HepG2 (cell line): ENCODE measurements at regions not wholly inside any gene's neighbourhood (a gene's known extent, or its start where the extent isn't known, plus 50 kb on each side); places are given as distances from the start of the nearest gene placed in this dataset.

Experiments used
- ATAC-seq: fragments of 200-7000 bp; cut with Tn5 transposase; 3 replicates; pipeline ENCODE4 v1.9.1; 2020; ENCODE audit warnings: mild to moderate bottlenecking, moderate library complexity
- BruUV-seq: library from RNA; stranded (reverse); fragments of 400-500 nt; replicated peaks from 2 replicates; lab custom pipeline; 2021; lab: Mats Ljungman, UMichigan
- CTCF ChIA-PET: fragments of 300-600 bp; formaldehyde crosslinking; extraction: SDS; loops from one replicate; lab custom pipeline; 2021; ENCODE audit warnings: low total read pairs, inconsistent platforms, low intra/inter-chr PET ratio; lab: Yijun Ruan, JAX
- POLR2A ChIA-PET: fragments of 350-600 bp; sonication (Branson Sonifier 250); formaldehyde crosslinking; loops from one replicate; lab custom pipeline; 2020; ENCODE audit warnings: antibody characterized with exemption, inconsistent platforms; lab: Yijun Ruan, JAX
- DNase-seq: peaks from one replicate; pipeline ENCODE4 v3.0.0-alpha.2; 2015; ENCODE audit warnings: low spot score
- FAIRE-seq: peaks from 3 replicates; lab custom pipeline; 2011; peaks lifted over from hg19 to GRCh38; lab: Jason Lieb, UNC
- H2AFZ ChIP-seq: one replicate; pipeline ENCODE4 v1.6.1; 2011; ENCODE audit warnings: low read length, inconsistent platforms
- H3K27ac ChIP-seq: fragments of 300-600 bp; 3 replicates; pipeline ENCODE4 v1.8.0; 2011; ENCODE audit warnings: mixed run types, mild to moderate bottlenecking, mixed read lengths, low read length, inconsistent platforms; ENCODE audit not compliant: insufficient read depth; ENCODE audit errors: extremely low read length
- H3K27me3 ChIP-seq, 2 experiments: fragments of 200-600 bp in 1 of 2; 2 replicates in 1 of 2; 3 replicates in 1 of 2; pipeline versions ENCODE4 v1.6.0 to v1.8.0; 2011; ENCODE audit warnings: low read length in 2 of 2, mild to moderate bottlenecking in 2 of 2, moderate library complexity in 2 of 2, inconsistent platforms in 1 of 2; ENCODE audit not compliant: insufficient read depth in 2 of 2, control insufficient read depth in 1 of 2
- H3K36me3 ChIP-seq, 2 experiments: fragments of 200-600 bp in 1 of 2; replicated peaks in 1 of 2; 2 replicates in 1 of 2; 3 replicates in 1 of 2; pipeline versions ENCODE4 v1.5.1 to v1.8.0; 2011; ENCODE audit warnings: low read length in 2 of 2, inconsistent platforms in 1 of 2; ENCODE audit not compliant: insufficient read depth in 2 of 2, control insufficient read depth in 1 of 2
- H3K4me1 ChIP-seq: 2 replicates; pipeline ENCODE4 v1.5.1; 2012; ENCODE audit warnings: low read length, inconsistent platforms; ENCODE audit not compliant: insufficient read depth
- H3K4me2 ChIP-seq: 2 replicates; pipeline ENCODE4 v1.6.0; 2011; ENCODE audit warnings: low read depth, low read length, inconsistent platforms
- H3K4me3 ChIP-seq, 3 experiments: fragments of 200-600 bp in 1 of 3; sonication (generic), shearing (Covaris generic) in 1 of 3; replicated peaks in 1 of 3; 2 replicates each; pipeline ENCODE4 v1.5.1; 2011 to 2016; ENCODE audit warnings: low read length in 3 of 3, inconsistent platforms in 2 of 3, low read depth in 2 of 3, mild to moderate bottlenecking in 2 of 3, control low read depth in 1 of 3, mixed read lengths in 1 of 3; ENCODE audit not compliant: insufficient read depth in 1 of 3
- H3K79me2 ChIP-seq: one replicate; pipeline ENCODE4 v1.6.1; 2011; ENCODE audit warnings: low read length, inconsistent platforms; ENCODE audit not compliant: insufficient read depth
- H3K9ac ChIP-seq: 2 replicates; pipeline ENCODE4 v1.6.0; 2011; ENCODE audit warnings: mild to moderate bottlenecking, low read depth, low read length, inconsistent platforms; ENCODE audit not compliant: insufficient read depth
- H3K9me3 ChIP-seq: 2 replicates; pipeline ENCODE4 v1.5.1; 2012; ENCODE audit warnings: mild to moderate bottlenecking, low read length
- H4K20me1 ChIP-seq: 2 replicates; pipeline ENCODE4 v1.6.0; 2011; ENCODE audit warnings: inconsistent platforms, mild to moderate bottlenecking, low read length, moderate library complexity; ENCODE audit not compliant: insufficient read depth
- ASH2L ChIP-seq: fragments of 300-600, 200-600 bp; sonication (generic); IDR thresholded peaks from 2 replicates; pipeline ENCODE4 v1.7.0; 2017; ENCODE audit warnings: low read depth, mild to moderate bottlenecking, moderate library complexity, mixed read lengths, low read length; ENCODE audit not compliant: insufficient read length
- GABPA ChIP-seq, 2 experiments: IDR thresholded peaks; 2 replicates each; pipeline ENCODE4 v1.6.1; 2011 to 2016; ENCODE audit warnings: low read depth in 2 of 2, low read length in 1 of 2, missing biosample characterization in 1 of 2, missing genetic modification characterization in 1 of 2
- IRX3 ChIP-seq: sonication (generic); formaldehyde crosslinking; IDR thresholded peaks from 2 replicates; pipeline ENCODE4 v1.8.1; 2023; ENCODE audit warnings: mild to moderate bottlenecking, low read depth, missing genetic modification reagents, borderline replicate concordance
- JDP2 ChIP-seq: sonication (generic); formaldehyde crosslinking; IDR thresholded peaks from 2 replicates; pipeline ENCODE4 v1.8.1; 2022; ENCODE audit warnings: missing genetic modification reagents, borderline replicate concordance
- MLX ChIP-seq: IDR thresholded peaks from 2 replicates; pipeline ENCODE4 v1.6.1; 2016
- NR1H2 ChIP-seq: sonication (generic); formaldehyde crosslinking; IDR thresholded peaks from 2 replicates; pipeline ENCODE4 v1.8.1; 2022; ENCODE audit warnings: low read depth, missing genetic modification reagents, borderline replicate concordance
- SMARCE1 ChIP-seq: fragments of 450-650 bp; IDR thresholded peaks from 2 replicates; pipeline ENCODE4 v1.6.1; 2017; ENCODE audit warnings: borderline replicate concordance
- TEAD2 ChIP-seq: sonication (generic); formaldehyde crosslinking; IDR thresholded peaks from 2 replicates; pipeline ENCODE4 v1.9.0; 2021; ENCODE audit warnings: missing genetic modification reagents
- UBTF ChIP-seq: sonication (generic); formaldehyde crosslinking; IDR thresholded peaks from 2 replicates; pipeline ENCODE4 v1.4.0; 2020; ENCODE audit warnings: mild to moderate bottlenecking, missing genetic modification reagents
- ZFP1 ChIP-seq: IDR thresholded peaks from 2 replicates; pipeline ENCODE4 v1.6.1; 2016
- ZFP91 ChIP-seq: sonication (generic); formaldehyde crosslinking; IDR thresholded peaks from 2 replicates; pipeline ENCODE4 v1.9.0; 2022; ENCODE audit warnings: missing genetic modification reagents, mild to moderate bottlenecking, borderline replicate concordance
- ZMAT5 ChIP-seq: sonication (generic); formaldehyde crosslinking; IDR thresholded peaks from 2 replicates; pipeline ENCODE4 v1.5.0; 2020; ENCODE audit warnings: mild to moderate bottlenecking, low read depth, missing genetic modification reagents, borderline replicate concordance
- ZNF564 ChIP-seq: sonication (generic); formaldehyde crosslinking; IDR thresholded peaks from 2 replicates; pipeline ENCODE4 v1.8.1; 2023; ENCODE audit warnings: mild to moderate bottlenecking, missing genetic modification reagents
- ZNF577 ChIP-seq: sonication (generic); formaldehyde crosslinking; IDR thresholded peaks from 2 replicates; pipeline ENCODE4 v1.4.0; 2020; ENCODE audit warnings: mild to moderate bottlenecking, low read depth, missing genetic modification reagents, borderline replicate concordance
- ZNF772 ChIP-seq: sonication (generic); formaldehyde crosslinking; IDR thresholded peaks from 2 replicates; pipeline ENCODE4 v1.5.0; 2020; ENCODE audit warnings: mild to moderate bottlenecking, missing genetic modification reagents
- whole genome bisulfite sequencing: methylation state at CpG from one replicate; pipeline ENCODE4 v1.1.6; 2017; ENCODE audit warnings: low lambda C conversion rate; 5-methylcytosine and 5-hydroxymethylcytosine counted together
- in situ Hi-C: cut with HindIII; loops from 2 replicates; pipeline ENCODE4 v1.10.0; 2017; ENCODE audit warnings: low pct_unique_long_range_greater_than_20kb; ENCODE audit not compliant: extremely low pct_ligation_motif_present
- intact Hi-C: fragments of 100-400 bp; cut with micrococcal nuclease; formaldehyde crosslinking; loops from one replicate; pipeline ENCODE4 v1.10.0; 2022; ENCODE audit not compliant: unreplicated experiment

GRCh38 chr7:46669028-46669427 lies 748.0 kb upstream of the IGFBP3 start:
- Histone ChIP-seq H3K4me1 (no peaks in the 10 kb centered on the region), H3K9me3 (no peaks in the 10 kb centered on the region), H4K20me1 (no peaks in the 10 kb centered on the region)
- DNase-seq (no peak), ATAC-seq (no peak)
- TF ChIP-seq ZFP91 (CRISPR knock-in tag) (no peak), SMARCE1 (no peak), ZFP1 (no peak), ZMAT5 (CRISPR knock-in tag) (no peak)
- TF ChIP-seq, all 625 proteins: peak for 0
- FAIRE-seq, result no peak
- Histone ChIP-seq H3K4me2 (no peak overlapping the region), H3K9ac (no peak overlapping the region), H3K4me3 (no peak overlapping the region), H3K79me2 (no peaks in the 10 kb centered on the region), H2AFZ (no peak overlapping the region), H3K36me3 (no peaks in the 10 kb centered on the region), H3K27ac (no peak overlapping the region), H3K27me3 (no peaks in the 10 kb centered on the region)
- ChIA-PET POLR2A (no interaction called here), CTCF (no interaction called here)
- BruUV-seq, result no TSS peak
- intact Hi-C loops, result no loop called here
- 46% methylated on average over 4 of the region's 4 CpGs for WGBS
- in situ Hi-C loops, result no loop called here

GRCh38 chr7:46664453-46664852 lies 743.4 kb upstream of the IGFBP3 start:
- Histone ChIP-seq H3K4me3 (no peak overlapping the region), H4K20me1 (no peaks in the 10 kb centered on the region), H3K9me3 (no peaks in the 10 kb centered on the region), H3K27ac (no peak overlapping the region), H3K79me2 (no peaks in the 10 kb centered on the region), H3K9ac (no peak overlapping the region), H3K4me2 (no peak overlapping the region), H3K36me3 (no peaks in the 10 kb centered on the region), H3K27me3 (no peaks in the 10 kb centered on the region), H2AFZ (no peak overlapping the region), H3K4me1 (no peaks in the 10 kb centered on the region)
- intact Hi-C loops, result no loop called here
- no peak for FAIRE-seq
- no peak for DNase-seq
- CTCF ChIA-PET, result no interaction called here
- BruUV-seq, result no TSS peak
- POLR2A ChIA-PET, result no interaction called here
- in situ Hi-C loops, result no loop called here
- ATAC-seq, result no peak
- WGBS, result 0% methylated on average over 1 of the region's 1 CpG
- no peak for TF ChIP-seq ZNF772 (CRISPR knock-in tag)
- TF ChIP-seq TEAD2 (CRISPR knock-in tag), result no peak
- no peak for TF ChIP-seq JDP2 (CRISPR knock-in tag)
- no peak for TF ChIP-seq ASH2L
- no peak for TF ChIP-seq UBTF
- no peak for TF ChIP-seq GABPA (IDR thresholded peaks at IDR 0.05; ENCODE audit: low read depth, low read length)
- TF ChIP-seq GABPA (CRISPR knock-in tag; IDR thresholded peaks at IDR 0.05; ENCODE audit: low read depth), result no peak
- TF ChIP-seq ZNF577 (CRISPR knock-in tag), result no peak
- TF ChIP-seq MLX (CRISPR knock-in tag), result no peak
- TF ChIP-seq NR1H2, result no peak
- no peak for TF ChIP-seq ZNF564 (CRISPR knock-in tag)
- no peak for TF ChIP-seq IRX3 (CRISPR knock-in tag)
